ENCODE measurements at regions not wholly inside any gene's neighbourhood (a gene's known extent, or its start where the extent isn't known, plus 50 kb on each side); places are given as distances from the start of the nearest gene placed in this dataset.

DNA sequence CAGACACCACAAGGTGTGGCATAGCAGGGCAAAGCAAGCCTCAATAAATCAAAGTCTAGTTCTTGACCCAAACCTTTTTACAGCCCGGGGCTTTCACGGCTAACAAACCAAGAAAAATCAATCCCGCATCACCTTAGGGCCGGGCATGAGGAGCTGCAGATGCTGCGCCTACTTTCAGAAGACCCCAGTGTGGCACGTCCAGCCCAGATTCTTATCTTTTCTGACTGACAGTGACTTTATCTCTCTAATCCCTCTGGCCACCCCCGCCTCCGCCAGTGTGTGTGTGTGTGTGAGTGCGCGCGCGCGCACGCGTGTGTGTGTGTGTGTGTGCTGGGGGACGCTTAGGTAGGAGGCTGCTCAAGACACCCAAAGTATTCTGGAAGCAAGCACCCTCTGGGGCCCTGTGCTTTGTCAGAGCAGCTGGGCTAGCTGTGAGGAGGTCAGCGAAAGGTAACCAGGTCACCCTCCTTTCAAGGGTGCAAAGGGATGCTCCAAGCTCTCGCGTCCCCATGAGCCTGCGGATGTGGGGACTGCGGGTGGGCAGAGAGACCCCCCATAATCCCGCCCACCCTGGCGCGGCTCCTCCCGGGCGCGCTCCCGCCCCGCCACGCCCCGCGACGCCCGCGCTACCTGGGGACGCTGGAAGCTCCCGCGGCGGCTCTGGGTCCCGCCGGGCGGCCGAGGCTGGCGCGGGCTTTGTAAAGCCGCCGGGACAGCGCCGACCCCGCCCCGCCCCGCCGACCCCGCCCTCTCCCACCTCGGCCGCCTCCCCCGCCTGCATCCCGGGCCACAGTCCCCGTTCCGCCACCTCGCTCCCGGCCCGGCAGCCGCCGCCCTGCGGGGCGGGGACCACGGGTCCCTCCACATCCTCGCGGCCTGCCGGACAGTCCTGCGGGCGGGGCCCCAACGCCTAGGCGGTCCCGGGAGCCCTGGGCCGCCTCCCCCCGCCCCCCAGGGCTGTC, 57.1 kb upstream of the RHOBTB1 start:
- Mint-ChIP-seq H3K36me3 (no peaks in the 10 kb centered on the region), H3K4me1 (peaks cover 0 to 3% (median 3%) of the 10 kb centered on the region in 3 donors), H3K4me3 (peak overlapping the region in 1 of 3 donors; percentile 39), H3K9me3 (peaks cover 0 to 9% (median 0%) of the 10 kb centered on the region in 3 donors), H3K27ac (no peak overlapping the region), H3K27me3 (peaks cover 49 to 52% of the 10 kb centered on the region in 2 donors)
- DNase-seq, result peak in 1 of 35 experiments; percentile 0
- peaks cover 0 to 11% of the 10 kb centered on the region in 2 experiments for H3K27me3 ChIP-seq (replicated peaks in 1 of 2; ENCODE audit: control insufficient read depth in 2 of 2, extremely low read depth in 1 of 2, insufficient read depth in 2 of 2, low read length in 1 of 2)
- peaks cover 0 to 4% of the 10 kb centered on the region in 2 experiments for H3K4me1 ChIP-seq (ENCODE audit: control insufficient read depth in 1 of 2, extremely low read depth in 1 of 2, insufficient read depth in 2 of 2, low read length in 2 of 2)
- CTCF ChIA-PET, result no interaction called here
- no peaks in the 10 kb centered on the region for H3K36me3 ChIP-seq (ENCODE audit: control insufficient read depth in 2 of 2, extremely low read depth in 1 of 2, insufficient read depth in 1 of 2, low read length in 1 of 2)
- WGBS (ENCODE audit: insufficient coverage), result 5% methylated on average over 61 of the region's 78 CpGs
- POLR2A ChIA-PET, result no interaction called here
- no peak overlapping the region for H3K27ac ChIP-seq (ENCODE audit: low read length)
- no peak for ATAC-seq (replicated peaks in 1 of 4)
- H3K9me3 ChIP-seq, result no peaks in the 10 kb centered on the region
- peak overlapping the region in 1 of 2 donors; percentile 53 for H3K4me3 ChIP-seq (ENCODE audit: control insufficient read depth in 1 of 2, extremely low read depth in 1 of 2, low read length in 1 of 2)

DNA sequence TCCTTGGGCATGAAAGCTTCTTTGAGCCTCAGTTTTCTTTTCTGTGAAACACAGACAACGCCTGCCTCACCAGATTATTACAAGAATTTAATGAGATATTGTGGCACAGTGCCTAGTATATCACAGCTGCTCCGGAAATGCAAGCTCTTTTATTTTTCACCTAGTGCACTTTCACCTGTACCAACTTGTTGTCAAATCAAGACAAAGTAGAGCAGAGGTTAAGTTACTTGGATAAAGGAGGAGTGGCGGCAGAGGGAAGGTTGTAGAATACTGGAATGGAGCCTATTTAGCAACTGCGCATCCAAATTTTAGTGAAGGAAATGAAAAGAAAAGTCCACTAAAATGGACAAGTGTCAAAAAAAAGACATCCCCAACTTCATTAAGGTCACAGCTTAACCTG, 54.9 kb upstream of the RHOBTB1 start:
- no peak overlapping the region for H3K27ac Mint-ChIP-seq
- Histone ChIP-seq H3K36me3 (ENCODE audit: control insufficient read depth in 2 of 2, extremely low read depth in 1 of 2, insufficient read depth in 1 of 2, low read length in 1 of 2) (no peaks in the 10 kb centered on the region), H3K9me3 (no peaks in the 10 kb centered on the region), H3K4me3 (ENCODE audit: control insufficient read depth in 1 of 2, extremely low read depth in 1 of 2, low read length in 1 of 2) (no peak overlapping the region), H3K27me3 (replicated peaks in 1 of 2; ENCODE audit: control insufficient read depth in 2 of 2, extremely low read depth in 1 of 2, insufficient read depth in 2 of 2, low read length in 1 of 2) (peaks cover 0 to 11% of the 10 kb centered on the region in 2 experiments), H3K27ac (ENCODE audit: low read length) (no peak overlapping the region), H3K4me1 (ENCODE audit: control insufficient read depth in 1 of 2, extremely low read depth in 1 of 2, insufficient read depth in 2 of 2, low read length in 2 of 2) (peaks cover 0 to 4% of the 10 kb centered on the region in 2 experiments)
- ATAC-seq (replicated peaks in 1 of 4), result no peak
- peaks cover 0 to 3% (median 3%) of the 10 kb centered on the region in 3 donors for H3K4me1 Mint-ChIP-seq
- ChIA-PET POLR2A (no interaction called here), CTCF (no interaction called here)
- no CpG with 5 or more reads among the region's 4 CpGs for WGBS (ENCODE audit: insufficient coverage)
- H3K4me3 Mint-ChIP-seq, result no peak overlapping the region
- DNase-seq, result no peak
- no peaks in the 10 kb centered on the region for H3K36me3 Mint-ChIP-seq
- peaks cover 0 to 4% (median 0%) of the 10 kb centered on the region in 3 donors for H3K9me3 Mint-ChIP-seq
- peaks cover 36 to 39% of the 10 kb centered on the region in 2 donors for H3K27me3 Mint-ChIP-seq

DNA sequence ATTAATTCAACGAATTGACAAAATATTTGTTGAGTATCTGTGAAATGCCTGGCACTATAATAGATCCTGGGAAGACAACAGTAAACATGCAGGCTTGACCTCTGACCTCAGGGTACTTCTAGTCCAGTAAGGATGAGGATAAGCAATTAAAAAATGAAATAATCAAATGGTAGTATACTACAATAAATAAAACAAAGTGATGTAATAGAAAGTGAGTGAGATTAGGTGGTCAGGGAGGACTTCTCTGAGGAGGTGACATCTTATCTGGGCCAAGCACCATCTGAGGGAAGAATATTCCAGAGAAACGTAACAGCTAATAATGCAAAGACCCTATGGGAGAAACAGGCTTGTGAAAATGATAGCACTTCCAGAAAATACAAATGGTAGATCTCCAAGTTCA, 50.1 kb upstream of the RHOBTB1 start:
- no peak for DNase-seq
- no peaks in the 10 kb centered on the region for H3K9me3 Mint-ChIP-seq
- H3K4me1 Mint-ChIP-seq, result no peaks in the 10 kb centered on the region
- H3K27ac ChIP-seq (ENCODE audit: low read length), result no peak overlapping the region
- no peaks in the 10 kb centered on the region for H3K4me1 ChIP-seq (ENCODE audit: control insufficient read depth in 1 of 2, extremely low read depth in 1 of 2, insufficient read depth in 2 of 2, low read length in 2 of 2)
- no peaks in the 10 kb centered on the region for H3K9me3 ChIP-seq
- H3K36me3 ChIP-seq (ENCODE audit: control insufficient read depth in 2 of 2, extremely low read depth in 1 of 2, insufficient read depth in 1 of 2, low read length in 1 of 2), result no peaks in the 10 kb centered on the region
- H3K27me3 ChIP-seq (replicated peaks in 1 of 2; ENCODE audit: control insufficient read depth in 2 of 2, extremely low read depth in 1 of 2, insufficient read depth in 2 of 2, low read length in 1 of 2), result no peaks in the 10 kb centered on the region
- ChIA-PET POLR2A (interaction anchor here in 1 of 2 donors (0.6 kb wide), 1 partner anchor 272 kb away, joined by 3 read pairs; no protein-coding TSS in a partner anchor), CTCF (no interaction called here)
- H3K4me3 Mint-ChIP-seq, result no peak overlapping the region
- H3K36me3 Mint-ChIP-seq, result no peaks in the 10 kb centered on the region
- H3K27me3 Mint-ChIP-seq, result peaks cover 17 to 19% of the 10 kb centered on the region in 2 donors
- ATAC-seq (replicated peaks in 1 of 4), result no peak
- no peak overlapping the region for H3K27ac Mint-ChIP-seq
- H3K4me3 ChIP-seq (ENCODE audit: control insufficient read depth in 1 of 2, extremely low read depth in 1 of 2, low read length in 1 of 2), result no peak overlapping the region
- WGBS (ENCODE audit: insufficient coverage), result no CpG with 5 or more reads among the region's 2 CpGs
